ENCODE measurements at regions not wholly inside any gene's neighbourhood (a gene's known extent, or its start where the extent isn't known, plus 50 kb on each side); places are given as distances from the start of the nearest gene placed in this dataset.

GRCh38 chr1:96510911-96511310 is 210.7 kb upstream of the PTBP2 start:
- no peak for TF ChIP-seq EZH2 (IDR thresholded peaks at IDR 0.05; ENCODE audit: low read depth, low read length, severe bottlenecking)
- no peak for TF ChIP-seq CTCF (IDR thresholded peaks at IDR 0.05; ENCODE audit: control extremely low read depth in 1 of 3, insufficient read depth in 1 of 3, low read depth in 1 of 3, low read length in 3 of 3)

All from H1 (cell line).